Fibroblast of lung (primary cell): ENCODE measurements at regions not wholly inside any gene's neighbourhood (a gene's known extent, or its start where the extent isn't known, plus 50 kb on each side); places are given as distances from the start of the nearest gene placed in this dataset.

ENCODE experiments used
- DNase-seq, 2 donors: peaks; one replicate each; pipeline versions ENCODE4 v3.0.0 to v3.0.0-alpha.2; 2010; ENCODE audit warnings: low read depth in 2 of 2
- H2AFZ ChIP-seq: 2 replicates; pipeline ENCODE4 v1.5.1; 2012; ENCODE audit warnings: low read length, control low read depth, inconsistent platforms
- H3K27ac ChIP-seq: 2 replicates; pipeline ENCODE4 v1.5.1; 2011; ENCODE audit warnings: low read length, control low read depth; ENCODE audit not compliant: insufficient read depth
- H3K27me3 ChIP-seq: 2 replicates; pipeline ENCODE4 v1.5.1; 2011; ENCODE audit warnings: mild to moderate bottlenecking, low read length; ENCODE audit not compliant: control insufficient read depth, insufficient read depth
- H3K36me3 ChIP-seq: 2 replicates; pipeline ENCODE4 v1.5.1; 2011; ENCODE audit warnings: low read length; ENCODE audit not compliant: control insufficient read depth, insufficient read depth
- H3K4me1 ChIP-seq: 2 replicates; pipeline ENCODE4 v1.5.1; 2011; ENCODE audit warnings: low read length; ENCODE audit not compliant: control insufficient read depth, insufficient read depth; ENCODE audit errors: extremely low read depth
- H3K4me2 ChIP-seq: 2 replicates; pipeline ENCODE4 v1.5.1; 2011; ENCODE audit warnings: low read length, control low read depth; ENCODE audit not compliant: insufficient read depth; ENCODE audit errors: extremely low read depth
- H3K4me3 ChIP-seq, 4 experiments: fragments of 200-600 bp in 1 of 4; sonication (generic) in 1 of 4; replicated peaks in 1 of 4; 2 replicates each; pipeline ENCODE4 v1.5.1; 2011 to 2016; ENCODE audit warnings: low read length in 4 of 4, low read depth in 3 of 4, mild to moderate bottlenecking in 3 of 4, control low read depth in 2 of 4, inconsistent platforms in 1 of 4, mixed read lengths in 1 of 4; ENCODE audit not compliant: insufficient read depth in 1 of 4; ENCODE audit errors: control extremely low read depth in 1 of 4
- H3K79me2 ChIP-seq: 2 replicates; pipeline ENCODE4 v1.5.1; 2012; ENCODE audit warnings: mild to moderate bottlenecking, low read length, inconsistent platforms; ENCODE audit not compliant: control insufficient read depth, insufficient read depth
- H3K9ac ChIP-seq: 2 replicates; pipeline ENCODE4 v1.5.1; 2011; ENCODE audit warnings: mild to moderate bottlenecking, low read length, control low read depth; ENCODE audit not compliant: insufficient read depth
- H3K9me3 ChIP-seq: 2 replicates; pipeline ENCODE4 v1.5.1; 2012; ENCODE audit warnings: low read depth, low read length; ENCODE audit not compliant: control insufficient read depth, insufficient read depth
- H4K20me1 ChIP-seq: 2 replicates; pipeline ENCODE4 v1.5.1; 2011; ENCODE audit warnings: low read length; ENCODE audit not compliant: control insufficient read depth, insufficient read depth; ENCODE audit errors: extremely low read depth
- EZH2 ChIP-seq: IDR thresholded peaks from 2 replicates; pipeline ENCODE4 v1.5.1; 2012; ENCODE audit warnings: low read length, control low read depth, mild to moderate bottlenecking; ENCODE audit errors: missing control alignments
- TF ChIP-seq, protein P1 (sequence below), 2 donors: IDR thresholded peaks in 1 of 2; conservative IDR thresholded peaks in 1 of 2; 1 replicate in 1 of 2; 2 replicates in 1 of 2; pipeline ENCODE4 v1.5.1; 2011 to 2012; ENCODE audit warnings: low read length in 2 of 2, control low read depth in 1 of 2, inconsistent platforms in 1 of 2, low read depth in 1 of 2, mild to moderate bottlenecking in 1 of 2

DNA sequence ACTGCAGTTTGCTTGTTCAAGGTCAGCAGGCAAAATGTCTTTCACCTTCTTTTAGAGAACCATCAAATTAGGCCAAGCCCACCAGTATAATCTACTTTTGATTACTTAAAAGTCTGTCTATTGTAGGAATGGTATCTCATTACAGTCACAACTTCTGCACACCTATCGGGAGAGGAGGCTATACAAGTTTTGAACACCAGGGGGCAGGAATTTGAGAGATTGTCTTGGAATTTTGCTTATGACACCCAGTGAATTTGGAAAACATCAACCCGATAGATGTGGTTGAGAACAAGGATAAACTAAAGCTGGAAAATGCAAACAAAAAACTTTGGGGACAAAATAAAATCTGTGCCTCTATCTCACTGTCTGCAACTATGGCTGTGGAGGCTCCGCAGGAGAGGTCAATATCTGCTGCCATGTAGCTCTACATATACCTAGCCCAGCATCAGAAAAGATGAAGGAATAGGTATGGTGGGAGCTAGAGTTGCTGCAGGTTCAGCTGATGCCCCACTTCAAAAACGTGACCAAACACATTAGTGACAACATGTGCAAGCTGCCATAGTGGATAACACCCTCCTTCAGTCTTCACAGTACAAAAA, 1299.2 kb upstream of the SPRY2 start:
- Histone ChIP-seq H4K20me1 (no peaks in the 10 kb centered on the region), H3K36me3 (no peaks in the 10 kb centered on the region)
- TF ChIP-seq, protein P1, sequence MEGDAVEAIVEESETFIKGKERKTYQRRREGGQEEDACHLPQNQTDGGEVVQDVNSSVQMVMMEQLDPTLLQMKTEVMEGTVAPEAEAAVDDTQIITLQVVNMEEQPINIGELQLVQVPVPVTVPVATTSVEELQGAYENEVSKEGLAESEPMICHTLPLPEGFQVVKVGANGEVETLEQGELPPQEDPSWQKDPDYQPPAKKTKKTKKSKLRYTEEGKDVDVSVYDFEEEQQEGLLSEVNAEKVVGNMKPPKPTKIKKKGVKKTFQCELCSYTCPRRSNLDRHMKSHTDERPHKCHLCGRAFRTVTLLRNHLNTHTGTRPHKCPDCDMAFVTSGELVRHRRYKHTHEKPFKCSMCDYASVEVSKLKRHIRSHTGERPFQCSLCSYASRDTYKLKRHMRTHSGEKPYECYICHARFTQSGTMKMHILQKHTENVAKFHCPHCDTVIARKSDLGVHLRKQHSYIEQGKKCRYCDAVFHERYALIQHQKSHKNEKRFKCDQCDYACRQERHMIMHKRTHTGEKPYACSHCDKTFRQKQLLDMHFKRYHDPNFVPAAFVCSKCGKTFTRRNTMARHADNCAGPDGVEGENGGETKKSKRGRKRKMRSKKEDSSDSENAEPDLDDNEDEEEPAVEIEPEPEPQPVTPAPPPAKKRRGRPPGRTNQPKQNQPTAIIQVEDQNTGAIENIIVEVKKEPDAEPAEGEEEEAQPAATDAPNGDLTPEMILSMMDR (conservative IDR thresholded peaks at IDR 0.05 in 1 of 2, IDR thresholded peaks at IDR 0.05 in 1 of 2; ENCODE audit: low read depth in 1 of 2, low read length in 2 of 2), result no peak
- no peak for TF ChIP-seq EZH2

DNA sequence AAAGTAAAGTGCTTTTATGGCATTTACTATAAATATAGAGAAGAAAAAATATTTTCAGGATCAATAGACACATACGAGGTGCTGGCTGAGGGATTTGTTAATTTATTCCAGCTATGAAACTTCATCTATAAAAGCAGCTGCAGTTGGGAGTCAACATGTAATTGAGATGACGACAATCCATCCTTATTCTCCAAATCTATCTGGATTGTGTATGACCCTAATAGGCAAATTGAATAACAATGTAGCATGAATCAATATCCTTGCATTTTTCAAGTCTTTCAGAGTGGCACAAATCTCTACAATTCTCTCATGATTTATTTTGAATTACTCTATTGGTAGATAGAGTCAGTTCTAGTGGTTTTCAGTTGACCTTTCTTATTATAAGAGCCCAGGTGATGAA, 1296.5 kb upstream of the SPRY2 start:
- Histone ChIP-seq H4K20me1 (no peaks in the 10 kb centered on the region), H3K9ac (no peak overlapping the region), H3K27me3 (no peaks in the 10 kb centered on the region), H3K79me2 (no peaks in the 10 kb centered on the region), H3K4me3 (no peak overlapping the region), H2AFZ (no peak overlapping the region), H3K36me3 (no peaks in the 10 kb centered on the region), H3K4me2 (no peak overlapping the region), H3K27ac (no peak overlapping the region), H3K9me3 (no peaks in the 10 kb centered on the region), H3K4me1 (no peaks in the 10 kb centered on the region)
- TF ChIP-seq EZH2, result no peak
- TF ChIP-seq, protein P1 (conservative IDR thresholded peaks at IDR 0.05 in 1 of 2, IDR thresholded peaks at IDR 0.05 in 1 of 2; ENCODE audit: low read depth in 1 of 2, low read length in 2 of 2), result no peak
- no peak for DNase-seq

More for the DNA sequence above, 1299.2 kb upstream of the SPRY2 start:
- H3K9me3 ChIP-seq, result no peaks in the 10 kb centered on the region
- no peaks in the 10 kb centered on the region for H3K4me1 ChIP-seq
- no peak overlapping the region for H3K4me3 ChIP-seq
- H2AFZ ChIP-seq, result no peak overlapping the region
- no peak for DNase-seq
- no peaks in the 10 kb centered on the region for H3K27me3 ChIP-seq
- H3K27ac ChIP-seq, result no peak overlapping the region
- H3K9ac ChIP-seq, result no peak overlapping the region
- H3K79me2 ChIP-seq, result no peaks in the 10 kb centered on the region
- H3K4me2 ChIP-seq, result no peak overlapping the region

DNA sequence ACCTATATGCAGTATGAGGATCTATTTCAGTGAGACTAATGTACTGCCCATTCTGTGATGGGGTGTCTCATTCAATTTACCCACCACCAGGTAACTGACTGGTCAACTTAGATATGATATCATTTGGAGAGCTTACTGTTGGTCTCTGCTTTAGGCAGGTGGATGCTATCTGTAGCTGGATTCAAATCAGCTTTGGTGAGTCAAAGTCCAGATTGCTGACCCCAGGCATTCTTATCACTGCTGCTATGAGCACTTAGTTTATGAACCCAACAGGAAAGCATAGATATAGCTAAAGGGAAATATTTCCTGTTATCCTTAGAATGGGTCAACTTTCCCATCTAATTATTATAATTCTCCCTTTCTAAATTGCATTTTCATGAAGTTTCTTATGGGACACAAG, 1295.2 kb upstream of the SPRY2 start:
- TF ChIP-seq EZH2, result no peak
- TF ChIP-seq, protein P1 (conservative IDR thresholded peaks at IDR 0.05 in 1 of 2, IDR thresholded peaks at IDR 0.05 in 1 of 2; ENCODE audit: low read depth in 1 of 2, low read length in 2 of 2), result no peak
- no peak overlapping the region for H2AFZ ChIP-seq
- H3K4me3 ChIP-seq, result no peak overlapping the region
- DNase-seq, result no peak
- no peaks in the 10 kb centered on the region for H3K79me2 ChIP-seq
- H3K27me3 ChIP-seq, result no peaks in the 10 kb centered on the region
- no peak overlapping the region for H3K9ac ChIP-seq
- H4K20me1 ChIP-seq, result no peaks in the 10 kb centered on the region
- no peak overlapping the region for H3K4me2 ChIP-seq
- H3K36me3 ChIP-seq, result no peaks in the 10 kb centered on the region
- no peak overlapping the region for H3K27ac ChIP-seq
- no peaks in the 10 kb centered on the region for H3K9me3 ChIP-seq
- no peaks in the 10 kb centered on the region for H3K4me1 ChIP-seq
